Kidney (tissue), 13 donors: ENCODE measurements at regions not wholly inside any gene's neighbourhood (a gene's known extent, or its start where the extent isn't known, plus 50 kb on each side); places are given as distances from the start of the nearest gene placed in this dataset.

Experiments used
- DNase-seq, 5 donors: peaks; one replicate each; pipeline ENCODE4 v3.0.0-alpha.2; 2013 to 2020
- FAIRE-seq: peaks from 2 replicates; lab custom pipeline; 2012; peaks lifted over from hg19 to GRCh38; lab: Jason Lieb, UNC
- H3K27ac ChIP-seq, 2 donors: one replicate each; pipeline ENCODE4 v1.7.0; 2013; ENCODE audit warnings: low read depth in 2 of 2, low read length in 2 of 2, inconsistent platforms in 1 of 2
- H3K27me3 ChIP-seq: one replicate; pipeline ENCODE4 v1.7.1; 2013; ENCODE audit warnings: low read length, inconsistent platforms; ENCODE audit not compliant: control insufficient read depth, insufficient read depth
- H3K36me3 ChIP-seq, 3 donors: one replicate each; pipeline versions ENCODE4 v1.7.0 to v1.7.1; 2013; ENCODE audit warnings: low read length in 3 of 3, control low read depth in 1 of 3, inconsistent platforms in 1 of 3; ENCODE audit not compliant: insufficient read depth in 3 of 3, control insufficient read depth in 2 of 3
- H3K4me1 ChIP-seq, 3 donors: one replicate each; pipeline versions ENCODE4 v1.7.0 to v1.7.1; 2013; ENCODE audit warnings: low read length in 3 of 3, inconsistent platforms in 1 of 3, low read depth in 1 of 3; ENCODE audit not compliant: control insufficient read depth in 2 of 3, insufficient read depth in 2 of 3
- H3K4me3 ChIP-seq, 3 donors: one replicate each; pipeline versions ENCODE4 v1.7.0 to v1.8.1; 2013; ENCODE audit warnings: low read length in 3 of 3, control low read depth in 1 of 3, inconsistent platforms in 1 of 3
- H3K9ac ChIP-seq, 3 donors: one replicate each; pipeline versions ENCODE4 v1.7.0 to v1.7.1; 2013; ENCODE audit warnings: low read length in 3 of 3, control low read depth in 1 of 3, inconsistent platforms in 1 of 3
- H3K9me3 ChIP-seq, 3 donors: one replicate each; pipeline versions ENCODE4 v1.7.0 to v1.7.1; 2013; ENCODE audit warnings: low read length in 3 of 3, control low read depth in 1 of 3, inconsistent platforms in 1 of 3; ENCODE audit not compliant: control insufficient read depth in 2 of 3, insufficient read depth in 1 of 3
- intact Hi-C: fragments of 100-400 bp; cut with DNase I; formaldehyde crosslinking; loops from one replicate; pipeline ENCODE4 v1.11.1; 2022
- TF ChIP-seq, protein P1 (sequence below): IDR thresholded peaks from 3 replicates; pipeline ENCODE4 v1.5.1; 2012; ENCODE audit warnings: mild to moderate bottlenecking, moderate library complexity, borderline replicate concordance; ENCODE audit not compliant: insufficient read depth; ENCODE audit errors: extremely low read depth
- donor health status: control.
- donor health status: control.
- donor health status: control.
- donor health status: control.
- donor health status: control.
- donor health status: DM: yes; HTN: yes; CAD: no.
- donor health status: Normal renal cell carcinoma (clear cell type).

DNA sequence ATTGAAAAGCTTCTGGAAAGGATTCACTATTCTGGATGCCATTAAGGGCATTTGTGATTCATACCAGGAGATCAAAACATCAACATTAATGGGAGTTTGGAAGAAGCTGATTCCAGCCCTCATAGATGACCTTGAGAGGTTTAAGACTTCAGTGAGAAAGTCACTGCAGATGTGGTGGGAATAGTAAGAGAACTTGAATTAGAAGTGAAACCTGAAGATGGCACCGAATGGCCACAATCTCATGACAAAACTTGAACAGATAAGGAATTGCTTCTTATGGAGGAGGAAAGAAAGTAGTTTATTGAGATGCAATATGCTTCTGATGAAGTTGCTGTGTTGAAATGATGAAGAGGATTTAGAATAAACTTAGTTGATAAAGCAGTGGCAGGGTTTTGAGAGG, 254.6 kb upstream of the SLC24A2 start:
- H3K4me3 ChIP-seq = no peak overlapping the region
- H3K9me3 ChIP-seq = no peaks in the 10 kb centered on the region
- H3K27me3 ChIP-seq = no peaks in the 10 kb centered on the region
- no peak overlapping the region for H3K27ac ChIP-seq
- TF ChIP-seq, protein P1, sequence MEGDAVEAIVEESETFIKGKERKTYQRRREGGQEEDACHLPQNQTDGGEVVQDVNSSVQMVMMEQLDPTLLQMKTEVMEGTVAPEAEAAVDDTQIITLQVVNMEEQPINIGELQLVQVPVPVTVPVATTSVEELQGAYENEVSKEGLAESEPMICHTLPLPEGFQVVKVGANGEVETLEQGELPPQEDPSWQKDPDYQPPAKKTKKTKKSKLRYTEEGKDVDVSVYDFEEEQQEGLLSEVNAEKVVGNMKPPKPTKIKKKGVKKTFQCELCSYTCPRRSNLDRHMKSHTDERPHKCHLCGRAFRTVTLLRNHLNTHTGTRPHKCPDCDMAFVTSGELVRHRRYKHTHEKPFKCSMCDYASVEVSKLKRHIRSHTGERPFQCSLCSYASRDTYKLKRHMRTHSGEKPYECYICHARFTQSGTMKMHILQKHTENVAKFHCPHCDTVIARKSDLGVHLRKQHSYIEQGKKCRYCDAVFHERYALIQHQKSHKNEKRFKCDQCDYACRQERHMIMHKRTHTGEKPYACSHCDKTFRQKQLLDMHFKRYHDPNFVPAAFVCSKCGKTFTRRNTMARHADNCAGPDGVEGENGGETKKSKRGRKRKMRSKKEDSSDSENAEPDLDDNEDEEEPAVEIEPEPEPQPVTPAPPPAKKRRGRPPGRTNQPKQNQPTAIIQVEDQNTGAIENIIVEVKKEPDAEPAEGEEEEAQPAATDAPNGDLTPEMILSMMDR = no peak
- FAIRE-seq (no peak), DNase-seq (no peak)
- no peak overlapping the region for H3K9ac ChIP-seq
- H3K36me3 ChIP-seq = no peaks in the 10 kb centered on the region
- intact Hi-C loops = no loop called here
- H3K4me1 ChIP-seq = no peaks in the 10 kb centered on the region

DNA sequence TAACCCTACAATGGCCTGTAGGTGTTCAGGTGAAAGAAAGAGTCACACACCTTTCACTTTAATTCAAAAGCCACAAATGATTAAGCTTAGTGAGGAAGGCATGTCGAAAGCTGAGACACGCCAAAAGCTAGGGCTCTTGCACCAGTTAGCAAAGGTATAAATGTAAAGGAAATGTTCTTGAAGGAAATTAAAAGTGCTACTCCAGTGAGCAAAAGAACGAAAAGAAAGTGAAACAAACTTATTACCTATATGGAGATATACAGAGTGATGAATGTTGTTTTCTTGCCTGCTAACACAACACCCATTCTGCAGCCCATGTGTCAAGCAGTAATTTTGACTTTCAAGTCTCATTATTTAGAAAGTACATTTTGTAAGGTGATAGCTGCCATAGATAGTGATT, 254.2 kb upstream of the SLC24A2 start:
- H3K27me3 ChIP-seq = no peaks in the 10 kb centered on the region
- intact Hi-C loops = no loop called here
- no peaks in the 10 kb centered on the region for H3K36me3 ChIP-seq
- H3K4me1 ChIP-seq = no peaks in the 10 kb centered on the region
- no peak overlapping the region for H3K4me3 ChIP-seq
- TF ChIP-seq, protein P1 = no peak
- DNase-seq = no peak
- FAIRE-seq = no peak
- H3K9me3 ChIP-seq = no peaks in the 10 kb centered on the region
- no peak overlapping the region for H3K27ac ChIP-seq
- H3K9ac ChIP-seq = no peak overlapping the region

DNA sequence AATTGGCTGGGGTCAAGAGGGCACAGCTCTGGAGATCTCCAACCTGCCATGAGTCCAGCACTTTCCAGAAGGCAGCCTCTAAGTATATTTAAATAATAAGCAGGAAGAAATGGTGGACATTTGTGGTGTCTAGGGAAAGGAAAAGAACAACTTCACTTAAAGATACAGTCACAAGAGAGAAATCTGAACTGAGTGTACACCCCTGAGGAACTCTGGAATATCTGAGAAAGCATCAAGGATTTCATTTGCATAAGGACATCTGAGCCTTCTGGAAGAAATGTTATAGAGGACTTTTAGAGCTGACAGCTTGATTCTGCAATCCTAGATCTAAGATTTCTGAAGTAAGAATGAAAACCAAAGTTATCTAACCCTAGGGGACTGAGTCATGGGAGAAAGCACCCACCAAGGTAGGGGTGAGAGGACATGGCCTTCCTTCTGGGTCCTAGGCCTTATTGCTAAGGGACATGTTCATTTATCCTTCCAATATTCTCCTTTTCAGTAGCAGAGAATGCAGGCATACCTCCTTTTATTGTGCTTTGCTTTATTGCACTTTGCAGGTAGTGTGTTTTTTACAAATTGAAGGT, 253.4 kb upstream of the SLC24A2 start:
- FAIRE-seq (no peak), DNase-seq (no peak)
- intact Hi-C loops = no loop called here

More for the DNA sequence above, 253.4 kb upstream of the SLC24A2 start:
- no peak overlapping the region for H3K4me3 ChIP-seq
- H3K9me3 ChIP-seq = no peaks in the 10 kb centered on the region
- TF ChIP-seq, protein P1 = no peak
- H3K9ac ChIP-seq = no peak overlapping the region
- H3K27me3 ChIP-seq = no peaks in the 10 kb centered on the region
- H3K36me3 ChIP-seq = no peaks in the 10 kb centered on the region
- no peak overlapping the region for H3K27ac ChIP-seq
- no peaks in the 10 kb centered on the region for H3K4me1 ChIP-seq
